HEK293T (cell line): ENCODE measurements at regions not wholly inside any gene's neighbourhood (a gene's known extent, or its start where the extent isn't known, plus 50 kb on each side); places are given as distances from the start of the nearest gene placed in this dataset.

Source experiments
- CTCF ChIA-PET: fragments of 350-600 bp; formaldehyde crosslinking; extraction: SDS; loops from one replicate; lab custom pipeline; 2021; ENCODE audit warnings: antibody characterized with exemption, inconsistent platforms; lab: Yijun Ruan, JAX
- POLR2A ChIA-PET: fragments of 350-600 bp; formaldehyde crosslinking; extraction: SDS; loops from one replicate; lab custom pipeline; 2020; ENCODE audit warnings: antibody characterized with exemption, inconsistent platforms; lab: Yijun Ruan, JAX
- DNase-seq: peaks from one replicate; pipeline ENCODE4 v3.0.0; 2012; ENCODE audit warnings: mixed read lengths; ENCODE audit errors: extremely low spot score
- ARNT ChIP-seq: fragments of 450-650 bp; IDR thresholded peaks from 2 replicates; pipeline ENCODE4 v1.6.1; 2017; ENCODE audit warnings: mild to moderate bottlenecking
- BHLHE40 ChIP-seq: fragments of 450-650 bp; IDR thresholded peaks from 2 replicates; pipeline ENCODE4 v1.6.1; 2016; ENCODE audit warnings: mild to moderate bottlenecking, moderate library complexity, borderline replicate concordance
- CTBP1 ChIP-seq: fragments of 450-650 bp; IDR thresholded peaks from 2 replicates; pipeline ENCODE4 v1.6.1; 2016; ENCODE audit warnings: borderline replicate concordance
- ELF4 ChIP-seq: fragments of 450-650 bp; IDR thresholded peaks from 2 replicates; pipeline ENCODE4 v1.6.1; 2017; ENCODE audit warnings: antibody characterized with exemption
- FOXA1 ChIP-seq: fragments of 450-650 bp; IDR thresholded peaks from 2 replicates; pipeline ENCODE4 v1.6.1; 2016; ENCODE audit warnings: mild to moderate bottlenecking
- FOXK2 ChIP-seq: fragments of 450-650 bp; IDR thresholded peaks from 2 replicates; pipeline ENCODE4 v1.6.1; 2016; ENCODE audit warnings: mild to moderate bottlenecking
- FOXM1 ChIP-seq: fragments of 450-650 bp; IDR thresholded peaks from 2 replicates; pipeline ENCODE4 v1.6.1; 2017; ENCODE audit warnings: mild to moderate bottlenecking, borderline replicate concordance
- HDGF ChIP-seq: fragments of 450-650 bp; IDR thresholded peaks from 2 replicates; pipeline ENCODE4 v1.6.1; 2017; ENCODE audit warnings: antibody characterized with exemption, borderline replicate concordance
- L3MBTL2 ChIP-seq: fragments of 450-650 bp; conservative IDR thresholded peaks from 2 replicates; pipeline ENCODE4 v1.6.1; 2016; ENCODE audit warnings: mild to moderate bottlenecking
- LEF1 ChIP-seq: fragments of 450-650 bp; IDR thresholded peaks from 2 replicates; pipeline ENCODE4 v1.6.1; 2017; ENCODE audit warnings: mild to moderate bottlenecking, borderline replicate concordance
- NFRKB ChIP-seq: fragments of 450-650 bp; IDR thresholded peaks from 2 replicates; pipeline ENCODE4 v1.6.1; 2016; ENCODE audit warnings: mild to moderate bottlenecking, moderate library complexity
- PKNOX1 ChIP-seq: fragments of 450-650 bp; IDR thresholded peaks from 2 replicates; pipeline ENCODE4 v1.6.1; 2016
- SP1 ChIP-seq: fragments of 450-650 bp; IDR thresholded peaks from 2 replicates; pipeline ENCODE4 v1.6.1; 2017
- SUZ12 ChIP-seq: fragments of 450-650 bp; IDR thresholded peaks from 2 replicates; pipeline ENCODE4 v1.6.1; 2016; ENCODE audit warnings: mild to moderate bottlenecking
- TARDBP ChIP-seq: fragments of 450-650 bp; IDR thresholded peaks from 2 replicates; pipeline ENCODE4 v1.6.1; 2016
- ZNF384 ChIP-seq: fragments of 450-650 bp; IDR thresholded peaks from 2 replicates; pipeline ENCODE4 v1.6.1; 2016

DNA sequence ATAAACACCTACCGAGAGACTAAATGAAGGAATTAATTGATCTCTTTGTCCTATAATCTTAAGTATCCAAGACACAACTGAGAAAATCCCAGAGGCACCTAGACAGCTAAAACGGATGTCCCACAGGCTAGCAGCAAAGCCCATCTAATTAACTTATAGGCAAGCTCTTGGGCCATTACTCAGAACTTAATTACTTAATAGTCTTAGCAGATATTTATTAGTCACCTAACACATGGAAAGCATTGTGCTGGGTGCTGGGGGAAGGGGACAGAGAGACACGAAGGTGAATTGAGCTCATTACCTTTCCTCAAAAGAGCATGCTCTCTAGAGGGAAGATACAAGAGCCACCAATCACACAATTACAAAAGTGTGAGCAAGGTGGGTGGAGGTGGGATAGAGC lies 189.8 kb upstream of the PROK2 start:
- TF ChIP-seq FOXK2 (no peak), L3MBTL2 (no peak), ARNT (no peak), HDGF (no peak), TARDBP (no peak), NFRKB (no peak), FOXM1 (no peak), SP1 (no peak), PKNOX1 (no peak), SUZ12 (no peak), FOXA1 (no peak), CTBP1 (no peak), BHLHE40 (no peak), ELF4 (no peak), LEF1 (no peak), ZNF384 (no peak)
- ChIA-PET CTCF (no interaction called here), POLR2A (no interaction called here)
- DNase-seq = no peak

GRCh38 chr3:71973274-71974030 lies 188.5 kb upstream of the PROK2 start:
- TF ChIP-seq L3MBTL2 (no peak), FOXA1 (no peak), ARNT (no peak), BHLHE40 (no peak), ZNF384 (no peak)
- CTCF ChIA-PET = no interaction called here
- POLR2A ChIA-PET = no interaction called here
- no peak for DNase-seq

DNA sequence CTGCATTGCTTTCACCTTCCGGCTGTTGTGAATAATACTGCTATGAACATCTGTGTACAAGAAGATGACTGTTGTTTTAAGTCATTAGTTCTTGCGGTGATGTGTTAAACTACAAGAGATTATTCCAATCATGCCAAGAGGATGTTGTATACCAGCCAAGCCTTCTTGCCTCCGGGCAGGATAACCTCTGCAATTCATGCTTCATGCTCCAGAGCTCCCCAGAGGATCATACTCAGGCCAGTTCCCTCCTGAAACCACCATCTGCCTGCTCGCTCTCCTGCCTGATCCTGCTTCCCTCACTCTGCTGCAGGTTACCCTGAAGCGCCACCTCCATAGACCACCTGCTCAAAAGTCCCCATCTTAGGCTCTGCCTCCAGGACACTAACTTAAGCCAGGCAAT lies 187.1 kb upstream of the PROK2 start:
- POLR2A ChIA-PET = no interaction called here
- CTCF ChIA-PET = no interaction called here
- TF ChIP-seq ELF4 (no peak), SUZ12 (no peak), HDGF (no peak)
- no peak for DNase-seq

DNA sequence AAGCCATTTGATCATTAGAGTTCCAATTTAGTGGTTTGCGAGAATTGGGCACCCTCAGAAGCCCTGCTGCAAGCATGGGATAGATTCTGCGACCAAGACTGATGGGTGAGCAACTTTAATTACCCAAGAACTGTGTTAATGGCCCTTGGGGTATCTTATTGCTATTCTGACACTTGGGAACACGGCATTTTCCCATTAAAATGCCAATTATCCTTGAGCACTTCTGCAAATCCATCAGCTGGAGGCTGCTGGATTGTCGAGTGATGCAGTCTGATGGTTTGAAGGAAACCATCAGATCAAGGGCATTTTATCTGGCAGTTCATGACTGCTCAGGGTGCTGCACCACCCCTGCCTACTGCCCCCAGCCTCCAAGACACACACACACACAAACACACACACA lies 183.6 kb upstream of the PROK2 start:
- no peak for TF ChIP-seq SUZ12
- TF ChIP-seq PKNOX1 = no peak
- no peak for TF ChIP-seq CTBP1
- no peak for TF ChIP-seq ARNT
- TF ChIP-seq SP1 = no peak
- TF ChIP-seq ZNF384 = no peak
- TF ChIP-seq FOXA1 = no peak
- TF ChIP-seq FOXK2 = no peak
- no peak for TF ChIP-seq FOXM1
- TF ChIP-seq BHLHE40 = no peak
- no peak for TF ChIP-seq HDGF
- TF ChIP-seq LEF1 = no peak
- TF ChIP-seq NFRKB = no peak
- no peak for TF ChIP-seq L3MBTL2
- no peak for TF ChIP-seq ELF4
- TF ChIP-seq TARDBP = no peak
- CTCF ChIA-PET = no interaction called here
- POLR2A ChIA-PET = no interaction called here
- DNase-seq = no peak

- TF ChIP-seq HDGF (no peak), TARDBP (no peak), FOXM1 (no peak), CTBP1 (no peak), LEF1 (no peak), FOXA1 (no peak), SUZ12 (no peak), ELF4 (no peak)
- ChIA-PET POLR2A (no interaction called here), CTCF (no interaction called here)
- no peak for DNase-seq
Measured at GRCh38 chr3:71966185-71966584, 181.2 kb upstream of the PROK2 start.

GRCh38 chr3:71964170-71964569 lies 179.2 kb upstream of the PROK2 start:
- ChIA-PET CTCF (no interaction called here), POLR2A (no interaction called here)
- no peak for TF ChIP-seq ARNT
- TF ChIP-seq FOXA1 = no peak
- no peak for TF ChIP-seq BHLHE40
- no peak for DNase-seq

- no peak for DNase-seq
- ChIA-PET POLR2A (no interaction called here), CTCF (no interaction called here)
Measured at GRCh38 chr3:71962561-71963240, 177.8 kb upstream of the PROK2 start.

More at GRCh38 chr3:71962561-71963240, 177.8 kb upstream of the PROK2 start:
- TF ChIP-seq NFRKB (no peak), ARNT (no peak), ELF4 (no peak), PKNOX1 (no peak), FOXM1 (no peak), ZNF384 (peak; percentile 56; the same call in 1 of the 2 replicates)
